WTC11 (cell line): ENCODE measurements at regions not wholly inside any gene's neighbourhood (a gene's known extent, or its start where the extent isn't known, plus 50 kb on each side); places are given as distances from the start of the nearest gene placed in this dataset.

ENCODE experiments used
- CREM ChIP-seq: sonication (generic); formaldehyde crosslinking; IDR thresholded peaks from 2 replicates; pipeline ENCODE4 v1.8.1; 2022; ENCODE audit warnings: mild to moderate bottlenecking, missing genetic modification reagents, moderate library complexity
- SP1 ChIP-seq: sonication (generic); formaldehyde crosslinking; conservative IDR thresholded peaks from 2 replicates; pipeline ENCODE4 v1.8.1; 2022; ENCODE audit warnings: missing genetic modification reagents
- TF ChIP-seq, protein P1 (sequence below): sonication (generic); formaldehyde crosslinking; conservative IDR thresholded peaks from 2 replicates; pipeline ENCODE4 v1.8.1; 2022; ENCODE audit warnings: mild to moderate bottlenecking, missing genetic modification reagents
- TF ChIP-seq, protein P2 (sequence below): fragments of 250-450 bp; sonication (Bioruptor Pico); IDR thresholded peaks from 2 replicates; pipeline ENCODE4 v1.9.0; 2021; ENCODE audit warnings: mild to moderate bottlenecking, borderline replicate concordance
- TF ChIP-seq, protein P3 (sequence below): fragments of 200-600 bp; IDR thresholded peaks from 2 replicates; pipeline ENCODE4 v1.8.0; 2022; ENCODE audit warnings: antibody characterized with exemption

DNA sequence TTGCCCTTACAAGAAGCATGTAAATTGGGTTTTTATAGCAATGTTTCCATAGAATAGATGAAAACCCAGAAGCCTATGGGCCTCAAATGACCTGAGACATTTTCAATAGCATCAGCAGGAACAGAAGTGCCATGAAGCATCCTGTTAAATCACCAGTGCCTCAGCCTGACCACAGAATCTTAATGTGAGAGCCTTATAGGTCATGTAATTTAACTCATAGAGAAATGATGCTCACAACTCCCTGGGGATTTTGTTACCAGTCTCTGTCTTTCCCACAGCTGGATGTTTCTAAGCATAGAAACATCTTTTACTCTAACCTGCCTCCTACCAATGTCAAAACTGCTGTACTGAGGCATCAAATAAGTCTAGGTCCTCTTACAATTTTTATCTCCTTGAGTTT lies 295.8 kb upstream of the ACVR2A start:
- TF ChIP-seq SP1 (no peak), CREM (CRISPR knock-in tag) (no peak)
- TF ChIP-seq, protein P1, sequence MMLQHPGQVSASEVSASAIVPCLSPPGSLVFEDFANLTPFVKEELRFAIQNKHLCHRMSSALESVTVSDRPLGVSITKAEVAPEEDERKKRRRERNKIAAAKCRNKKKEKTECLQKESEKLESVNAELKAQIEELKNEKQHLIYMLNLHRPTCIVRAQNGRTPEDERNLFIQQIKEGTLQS (CRISPR knock-in tag) = no peak
- TF ChIP-seq, protein P2, sequence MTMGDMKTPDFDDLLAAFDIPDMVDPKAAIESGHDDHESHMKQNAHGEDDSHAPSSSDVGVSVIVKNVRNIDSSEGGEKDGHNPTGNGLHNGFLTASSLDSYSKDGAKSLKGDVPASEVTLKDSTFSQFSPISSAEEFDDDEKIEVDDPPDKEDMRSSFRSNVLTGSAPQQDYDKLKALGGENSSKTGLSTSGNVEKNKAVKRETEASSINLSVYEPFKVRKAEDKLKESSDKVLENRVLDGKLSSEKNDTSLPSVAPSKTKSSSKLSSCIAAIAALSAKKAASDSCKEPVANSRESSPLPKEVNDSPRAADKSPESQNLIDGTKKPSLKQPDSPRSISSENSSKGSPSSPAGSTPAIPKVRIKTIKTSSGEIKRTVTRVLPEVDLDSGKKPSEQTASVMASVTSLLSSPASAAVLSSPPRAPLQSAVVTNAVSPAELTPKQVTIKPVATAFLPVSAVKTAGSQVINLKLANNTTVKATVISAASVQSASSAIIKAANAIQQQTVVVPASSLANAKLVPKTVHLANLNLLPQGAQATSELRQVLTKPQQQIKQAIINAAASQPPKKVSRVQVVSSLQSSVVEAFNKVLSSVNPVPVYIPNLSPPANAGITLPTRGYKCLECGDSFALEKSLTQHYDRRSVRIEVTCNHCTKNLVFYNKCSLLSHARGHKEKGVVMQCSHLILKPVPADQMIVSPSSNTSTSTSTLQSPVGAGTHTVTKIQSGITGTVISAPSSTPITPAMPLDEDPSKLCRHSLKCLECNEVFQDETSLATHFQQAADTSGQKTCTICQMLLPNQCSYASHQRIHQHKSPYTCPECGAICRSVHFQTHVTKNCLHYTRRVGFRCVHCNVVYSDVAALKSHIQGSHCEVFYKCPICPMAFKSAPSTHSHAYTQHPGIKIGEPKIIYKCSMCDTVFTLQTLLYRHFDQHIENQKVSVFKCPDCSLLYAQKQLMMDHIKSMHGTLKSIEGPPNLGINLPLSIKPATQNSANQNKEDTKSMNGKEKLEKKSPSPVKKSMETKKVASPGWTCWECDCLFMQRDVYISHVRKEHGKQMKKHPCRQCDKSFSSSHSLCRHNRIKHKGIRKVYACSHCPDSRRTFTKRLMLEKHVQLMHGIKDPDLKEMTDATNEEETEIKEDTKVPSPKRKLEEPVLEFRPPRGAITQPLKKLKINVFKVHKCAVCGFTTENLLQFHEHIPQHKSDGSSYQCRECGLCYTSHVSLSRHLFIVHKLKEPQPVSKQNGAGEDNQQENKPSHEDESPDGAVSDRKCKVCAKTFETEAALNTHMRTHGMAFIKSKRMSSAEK = no peak
- TF ChIP-seq, protein P3, sequence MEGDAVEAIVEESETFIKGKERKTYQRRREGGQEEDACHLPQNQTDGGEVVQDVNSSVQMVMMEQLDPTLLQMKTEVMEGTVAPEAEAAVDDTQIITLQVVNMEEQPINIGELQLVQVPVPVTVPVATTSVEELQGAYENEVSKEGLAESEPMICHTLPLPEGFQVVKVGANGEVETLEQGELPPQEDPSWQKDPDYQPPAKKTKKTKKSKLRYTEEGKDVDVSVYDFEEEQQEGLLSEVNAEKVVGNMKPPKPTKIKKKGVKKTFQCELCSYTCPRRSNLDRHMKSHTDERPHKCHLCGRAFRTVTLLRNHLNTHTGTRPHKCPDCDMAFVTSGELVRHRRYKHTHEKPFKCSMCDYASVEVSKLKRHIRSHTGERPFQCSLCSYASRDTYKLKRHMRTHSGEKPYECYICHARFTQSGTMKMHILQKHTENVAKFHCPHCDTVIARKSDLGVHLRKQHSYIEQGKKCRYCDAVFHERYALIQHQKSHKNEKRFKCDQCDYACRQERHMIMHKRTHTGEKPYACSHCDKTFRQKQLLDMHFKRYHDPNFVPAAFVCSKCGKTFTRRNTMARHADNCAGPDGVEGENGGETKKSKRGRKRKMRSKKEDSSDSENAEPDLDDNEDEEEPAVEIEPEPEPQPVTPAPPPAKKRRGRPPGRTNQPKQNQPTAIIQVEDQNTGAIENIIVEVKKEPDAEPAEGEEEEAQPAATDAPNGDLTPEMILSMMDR = no peak
